Lung (tissue), 11 donors: ENCODE measurements at regions not wholly inside any gene's neighbourhood (a gene's known extent, or its start where the extent isn't known, plus 50 kb on each side); places are given as distances from the start of the nearest gene placed in this dataset.
"Not testable (repeated sequence)": the region's sequence is repeated elsewhere in the genome, so short reads cannot be mapped to it uniquely, and the experiment has no call there.

Experiments used
- ATAC-seq: fragments of 200-7000 bp; cut with Tn5 transposase; one replicate; pipeline ENCODE4 v1.9.1; 2020; ENCODE audit warnings: moderate number of reproducible peaks; ENCODE audit not compliant: insufficient read depth, low FRiP score
- DNase-seq, 3 donors: peaks; one replicate each; pipeline ENCODE4 v3.0.0-alpha.2; 2013 to 2017
- H3K27ac ChIP-seq, 2 donors: one replicate each; pipeline ENCODE4 v1.5.1; 2013; ENCODE audit warnings: mild to moderate bottlenecking in 2 of 2, moderate library complexity in 2 of 2, control low read depth in 1 of 2, inconsistent platforms in 1 of 2, low read depth in 1 of 2, low read length in 1 of 2
- H3K27me3 ChIP-seq, 3 donors: one replicate each; pipeline ENCODE4 v1.5.1; 2013; ENCODE audit warnings: low read length in 2 of 3; ENCODE audit not compliant: control insufficient read depth in 3 of 3, insufficient read depth in 3 of 3
- H3K36me3 ChIP-seq, 4 donors: one replicate each; pipeline ENCODE4 v1.5.1; 2013; ENCODE audit warnings: low read length in 4 of 4, mild to moderate bottlenecking in 1 of 4, moderate library complexity in 1 of 4; ENCODE audit not compliant: control insufficient read depth in 4 of 4, insufficient read depth in 4 of 4
- H3K4me1 ChIP-seq, 5 donors: one replicate each; pipeline ENCODE4 v1.5.1; 2013; ENCODE audit warnings: low read length in 5 of 5, mild to moderate bottlenecking in 2 of 5, moderate library complexity in 1 of 5; ENCODE audit not compliant: control insufficient read depth in 5 of 5, insufficient read depth in 5 of 5
- H3K4me3 ChIP-seq: one replicate; pipeline ENCODE4 v1.5.1; 2013; ENCODE audit warnings: mild to moderate bottlenecking, control low read depth, moderate library complexity
- H3K9ac ChIP-seq, 2 donors: one replicate each; pipeline ENCODE4 v1.5.1; 2013; ENCODE audit warnings: low read length in 2 of 2, control low read depth in 1 of 2; ENCODE audit not compliant: insufficient read depth in 1 of 2
- H3K9me3 ChIP-seq, 4 donors: one replicate each; pipeline ENCODE4 v1.5.1; 2013; ENCODE audit warnings: low read length in 3 of 4, mild to moderate bottlenecking in 1 of 4, moderate library complexity in 1 of 4; ENCODE audit not compliant: control insufficient read depth in 4 of 4, insufficient read depth in 3 of 4
- WGBS, 2 donors: extraction: QIAGEN DNeasy Blood & Tissue Kit; methylation state at CpG; one replicate each; pipeline ENCODE4 v1.1.7; 2013; 5-methylcytosine and 5-hydroxymethylcytosine counted together
- TF ChIP-seq, protein P1 (sequence below): IDR thresholded peaks from 2 replicates; pipeline ENCODE4 v1.5.1; 2012; ENCODE audit warnings: mild to moderate bottlenecking; ENCODE audit errors: control extremely low read depth, extremely low read depth
- donor health status: control.
- donor health status: control.
- donor health status: Bipolar disorder and iron deficiency.
- donor health status: healthy.
- donor health status: DM: yes; HTN: yes; CAD: no.

DNA sequence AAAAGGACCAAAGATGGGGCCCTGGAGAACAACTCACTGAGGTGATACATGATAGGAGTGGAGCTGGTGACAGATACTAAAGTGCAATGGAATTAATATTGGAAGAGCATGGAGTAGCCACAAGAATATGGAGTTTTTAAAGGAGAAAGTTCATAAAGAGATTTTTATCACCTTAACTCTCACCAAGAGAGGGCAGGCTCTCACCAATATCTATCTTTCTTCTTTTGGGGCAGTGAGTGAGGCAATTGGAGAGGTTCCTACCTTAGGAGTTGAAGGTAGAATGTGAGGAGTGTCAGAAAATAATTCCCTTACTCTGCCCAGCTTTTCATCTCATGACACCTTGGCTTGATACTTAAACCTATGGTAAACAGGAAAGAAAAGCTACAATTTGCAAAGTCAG, 233.7 kb upstream of the CWC22 start:
- H3K27me3 ChIP-seq = peaks cover 0 to 2% (median 0%) of the 10 kb centered on the region in 3 donors
- no peak overlapping the region for H3K4me3 ChIP-seq
- H3K9me3 ChIP-seq = peaks cover 0 to 2% (median 0%) of the 10 kb centered on the region in 4 donors
- DNase-seq (no peak), ATAC-seq (no peak)
- TF ChIP-seq, protein P1, sequence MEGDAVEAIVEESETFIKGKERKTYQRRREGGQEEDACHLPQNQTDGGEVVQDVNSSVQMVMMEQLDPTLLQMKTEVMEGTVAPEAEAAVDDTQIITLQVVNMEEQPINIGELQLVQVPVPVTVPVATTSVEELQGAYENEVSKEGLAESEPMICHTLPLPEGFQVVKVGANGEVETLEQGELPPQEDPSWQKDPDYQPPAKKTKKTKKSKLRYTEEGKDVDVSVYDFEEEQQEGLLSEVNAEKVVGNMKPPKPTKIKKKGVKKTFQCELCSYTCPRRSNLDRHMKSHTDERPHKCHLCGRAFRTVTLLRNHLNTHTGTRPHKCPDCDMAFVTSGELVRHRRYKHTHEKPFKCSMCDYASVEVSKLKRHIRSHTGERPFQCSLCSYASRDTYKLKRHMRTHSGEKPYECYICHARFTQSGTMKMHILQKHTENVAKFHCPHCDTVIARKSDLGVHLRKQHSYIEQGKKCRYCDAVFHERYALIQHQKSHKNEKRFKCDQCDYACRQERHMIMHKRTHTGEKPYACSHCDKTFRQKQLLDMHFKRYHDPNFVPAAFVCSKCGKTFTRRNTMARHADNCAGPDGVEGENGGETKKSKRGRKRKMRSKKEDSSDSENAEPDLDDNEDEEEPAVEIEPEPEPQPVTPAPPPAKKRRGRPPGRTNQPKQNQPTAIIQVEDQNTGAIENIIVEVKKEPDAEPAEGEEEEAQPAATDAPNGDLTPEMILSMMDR = no peak
- no peak overlapping the region for H3K27ac ChIP-seq
- H3K36me3 ChIP-seq = no peaks in the 10 kb centered on the region
- no peaks in the 10 kb centered on the region for H3K4me1 ChIP-seq
- no peak overlapping the region for H3K9ac ChIP-seq

GRCh38 chr2:180238729-180239128, 231.6 kb upstream of the CWC22 start:
- peaks cover 0 to 2% (median 0%) of the 10 kb centered on the region in 3 donors for H3K27me3 ChIP-seq
- TF ChIP-seq, protein P1 = no peak
- H3K27ac ChIP-seq = no peak overlapping the region
- no peaks in the 10 kb centered on the region for H3K4me1 ChIP-seq
- DNase-seq (no peak), ATAC-seq (no peak)
- no peaks in the 10 kb centered on the region for H3K36me3 ChIP-seq
- no peak overlapping the region for H3K4me3 ChIP-seq
- no peak overlapping the region for H3K9ac ChIP-seq
- H3K9me3 ChIP-seq = peaks cover 0 to 4% (median 0%) of the 10 kb centered on the region in 4 donors
- WGBS, 2 donors = 92 to 93% methylated on average over 8 of the region's 8 CpGs

DNA sequence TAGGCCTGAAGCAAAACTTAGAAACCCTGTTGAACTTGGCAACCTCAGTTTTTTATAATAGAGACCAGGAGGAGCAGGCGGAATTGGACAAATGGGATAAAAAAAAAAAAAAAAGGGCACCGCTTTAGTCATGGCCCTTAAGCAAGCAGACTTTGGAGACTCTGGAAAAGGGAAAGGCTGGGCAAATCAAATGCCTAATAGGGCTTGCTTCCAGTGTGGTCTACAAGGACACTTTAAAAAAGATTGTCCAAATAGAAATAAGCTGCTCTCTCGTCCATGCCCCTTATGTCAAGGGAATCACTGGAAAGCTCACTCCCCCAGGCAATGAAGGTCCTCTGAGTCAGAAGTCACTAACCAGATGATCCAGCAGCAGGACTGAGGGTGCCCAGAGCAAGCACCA, 229.0 kb upstream of the CWC22 start:
- not testable (repeated sequence) for ATAC-seq, H3K9ac ChIP-seq, H3K4me1 ChIP-seq, H3K36me3 ChIP-seq, H3K27me3 ChIP-seq, H3K27ac ChIP-seq, H3K9me3 ChIP-seq, H3K4me3 ChIP-seq, DNase-seq
- WGBS, 2 donors = 84 to 91% methylated on average over 3 of the region's 3 CpGs

- H3K27me3 ChIP-seq, H3K4me3 ChIP-seq, ATAC-seq, DNase-seq, H3K36me3 ChIP-seq, H3K9me3 ChIP-seq, H3K9ac ChIP-seq, H3K27ac ChIP-seq, H3K4me1 ChIP-seq: not testable (repeated sequence)
- 94 to 95% methylated on average over 4 of the region's 4 CpGs for WGBS, 2 donors
Measured at GRCh38 chr2:180235506-180235905, 228.4 kb upstream of the CWC22 start.

DNA sequence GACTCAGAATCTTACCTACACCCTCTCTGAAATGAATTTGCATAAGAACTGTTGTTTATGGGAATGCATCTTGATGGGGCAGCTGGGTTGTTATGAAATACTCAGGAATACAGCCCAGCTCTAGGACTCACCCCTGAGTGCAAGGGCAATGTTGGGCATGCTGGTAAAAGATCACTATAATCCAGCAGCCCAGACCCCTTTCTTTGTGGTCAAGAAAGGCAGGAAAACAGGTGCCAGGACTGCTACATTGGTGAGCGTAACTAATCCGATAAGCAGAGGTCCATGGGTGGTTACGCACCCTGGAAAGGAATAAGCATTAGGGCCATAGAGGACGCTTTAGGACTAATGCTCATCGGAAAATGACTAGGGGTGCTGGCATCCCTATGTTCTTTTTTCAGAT, 227.9 kb upstream of the CWC22 start:
- H3K4me1 ChIP-seq, DNase-seq, H3K27me3 ChIP-seq, H3K9me3 ChIP-seq, H3K4me3 ChIP-seq, H3K36me3 ChIP-seq, ATAC-seq, H3K27ac ChIP-seq, H3K9ac ChIP-seq: not testable (repeated sequence)
- 93 to 97% methylated on average over 5 of the region's 5 CpGs for WGBS, 2 donors
